ENCODE measurements at regions not wholly inside any gene's neighbourhood (a gene's known extent, or its start where the extent isn't known, plus 50 kb on each side); places are given as distances from the start of the nearest gene placed in this dataset.

- Mint-ChIP-seq H3K4me1 (ENCODE audit: insufficient read depth, unreplicated experiment) (peaks cover 15% of the 10 kb centered on the region), H3K27me3 (ENCODE audit: insufficient read depth, unreplicated experiment) (no peaks in the 10 kb centered on the region), H3K4me3 (ENCODE audit: unreplicated experiment) (no peak overlapping the region), H3K36me3 (ENCODE audit: insufficient read depth, unreplicated experiment) (peaks cover under 1% of the 10 kb centered on the region), H3K9me3 (ENCODE audit: unreplicated experiment) (peaks cover 7% of the 10 kb centered on the region), H3K27ac (ENCODE audit: low read depth, unreplicated experiment) (no peak overlapping the region)
- no peak for DNase-seq (ENCODE audit: unreplicated experiment)
- intact Hi-C loops (cut with micrococcal nuclease): no loop called here
- no peak for TF ChIP-seq CTCF (IDR thresholded peaks at IDR 0.05; ENCODE audit: unreplicated experiment)
- POLR2A ChIA-PET: no interaction called here
- CTCF ChIA-PET: no interaction called here
- no TSS peak for BruUV-seq (replicated peaks)
Observed at GRCh38 chr10:4546500-4546899, 279.5 kb upstream of the AKR1E2 start.

- Mint-ChIP-seq H3K9me3 (ENCODE audit: unreplicated experiment) (peaks cover 7% of the 10 kb centered on the region), H3K27me3 (ENCODE audit: insufficient read depth, unreplicated experiment) (no peaks in the 10 kb centered on the region), H3K4me1 (ENCODE audit: insufficient read depth, unreplicated experiment) (peaks cover 24% of the 10 kb centered on the region), H3K36me3 (ENCODE audit: insufficient read depth, unreplicated experiment) (peaks cover 6% of the 10 kb centered on the region), H3K27ac (ENCODE audit: low read depth, unreplicated experiment) (no peak overlapping the region), H3K4me3 (ENCODE audit: unreplicated experiment) (no peak overlapping the region)
- intact Hi-C loops (cut with micrococcal nuclease): no loop called here
- no TSS peak for BruUV-seq (replicated peaks)
- ChIA-PET POLR2A (interaction anchor here (0.6 to 1.2 kb wide), 3 partner anchors 13 to 288 kb away, joined by 3 to 4 read pairs (median 3); no protein-coding TSS in a partner anchor), CTCF (interaction anchor here (0.6 kb wide), 1 partner anchor 586 kb away, joined by 4 read pairs; no protein-coding TSS in a partner anchor)
- no peak for DNase-seq (ENCODE audit: unreplicated experiment)
- no peak for TF ChIP-seq CTCF (IDR thresholded peaks at IDR 0.05; ENCODE audit: unreplicated experiment)
Observed at GRCh38 chr10:4545062-4545461, 280.9 kb upstream of the AKR1E2 start.

- POLR2A ChIA-PET: no interaction called here
- intact Hi-C loops (cut with micrococcal nuclease): no loop called here
- BruUV-seq (replicated peaks): no TSS peak
- Mint-ChIP-seq H3K27ac (ENCODE audit: low read depth, unreplicated experiment) (no peak overlapping the region), H3K4me3 (ENCODE audit: unreplicated experiment) (no peak overlapping the region), H3K9me3 (ENCODE audit: unreplicated experiment) (peaks cover 7% of the 10 kb centered on the region), H3K4me1 (ENCODE audit: insufficient read depth, unreplicated experiment) (peaks cover 20% of the 10 kb centered on the region), H3K36me3 (ENCODE audit: insufficient read depth, unreplicated experiment) (peaks cover 6% of the 10 kb centered on the region), H3K27me3 (ENCODE audit: insufficient read depth, unreplicated experiment) (no peaks in the 10 kb centered on the region)
- CTCF ChIA-PET: no interaction called here
- DNase-seq (ENCODE audit: unreplicated experiment): no peak
- no peak for TF ChIP-seq CTCF (IDR thresholded peaks at IDR 0.05; ENCODE audit: unreplicated experiment)
Observed at GRCh38 chr10:4543938-4544533, 282.0 kb upstream of the AKR1E2 start.

GRCh38 chr10:4541292-4541691, 284.7 kb upstream of the AKR1E2 start:
- POLR2A ChIA-PET: interaction anchor here (0.9 to 2.9 kb wide), 11 partner anchors 9 to 758 kb away, joined by 3 to 15 read pairs (median 5); partner anchors contain the start of gene KLF6
- intact Hi-C loops (cut with micrococcal nuclease): loop anchor here (1.0 kb wide), 1 partner anchor 197 kb away; no protein-coding TSS in a partner anchor
- Mint-ChIP-seq H3K9me3 (ENCODE audit: unreplicated experiment) (peaks cover 5% of the 10 kb centered on the region), H3K27ac (ENCODE audit: low read depth, unreplicated experiment) (peak overlapping the region; percentile 89), H3K27me3 (ENCODE audit: insufficient read depth, unreplicated experiment) (no peaks in the 10 kb centered on the region), H3K4me3 (ENCODE audit: unreplicated experiment) (no peak overlapping the region), H3K4me1 (ENCODE audit: insufficient read depth, unreplicated experiment) (peaks cover 14% of the 10 kb centered on the region), H3K36me3 (ENCODE audit: insufficient read depth, unreplicated experiment) (peaks cover 10% of the 10 kb centered on the region)
- TF ChIP-seq CTCF (IDR thresholded peaks at IDR 0.05; ENCODE audit: unreplicated experiment): no peak
- CTCF ChIA-PET: interaction anchor here (0.7 to 1.5 kb wide), 4 partner anchors 24 to 407 kb away, joined by 3 to 7 read pairs (median 3); no protein-coding TSS in a partner anchor
- DNase-seq (ENCODE audit: unreplicated experiment): peak; percentile 96
- no TSS peak for BruUV-seq (replicated peaks)
